A549 (cell line): ENCODE measurements at regions not wholly inside any gene's neighbourhood (a gene's known extent, or its start where the extent isn't known, plus 50 kb on each side); places are given as distances from the start of the nearest gene placed in this dataset.

Experiments
- CTCF ChIP-seq: fragments of >200 bp; sonication (Bioruptor Twin); formaldehyde crosslinking; IDR thresholded peaks from 3 replicates; pipeline ENCODE4 v1.5.1; 2016
- HMGXB4 ChIP-seq: fragments of 250-450 bp; sonication (Bioruptor Pico); IDR thresholded peaks from 2 replicates; pipeline ENCODE4 v1.5.0; 2021; ENCODE audit warnings: mild to moderate bottlenecking, moderate library complexity, borderline replicate concordance
- KDM1A ChIP-seq: fragments of 200-600 bp; sonication (generic); IDR thresholded peaks from 2 replicates; pipeline ENCODE4 v1.6.1; 2016; ENCODE audit warnings: low read depth, mild to moderate bottlenecking
- PHF8 ChIP-seq: fragments of 200-600 bp; sonication (generic); IDR thresholded peaks from 2 replicates; pipeline ENCODE4 v1.6.1; 2016; ENCODE audit warnings: low read depth, mild to moderate bottlenecking, antibody characterized with exemption, moderate library complexity, borderline replicate concordance
- POLR2A ChIP-seq: IDR thresholded peaks from 2 replicates; pipeline ENCODE4 v1.6.1; 2012; ENCODE audit warnings: mild to moderate bottlenecking, low read length

GRCh38 chr1:105427543-105427942 lies 1628.9 kb upstream of the PRMT6 start:
- TF ChIP-seq CTCF, result no peak
- no peak for TF ChIP-seq KDM1A
- no peak for TF ChIP-seq POLR2A
- TF ChIP-seq HMGXB4, result no peak
- no peak for TF ChIP-seq PHF8
